ENCODE measurements at regions not wholly inside any gene's neighbourhood (a gene's known extent, or its start where the extent isn't known, plus 50 kb on each side); places are given as distances from the start of the nearest gene placed in this dataset.

DNA sequence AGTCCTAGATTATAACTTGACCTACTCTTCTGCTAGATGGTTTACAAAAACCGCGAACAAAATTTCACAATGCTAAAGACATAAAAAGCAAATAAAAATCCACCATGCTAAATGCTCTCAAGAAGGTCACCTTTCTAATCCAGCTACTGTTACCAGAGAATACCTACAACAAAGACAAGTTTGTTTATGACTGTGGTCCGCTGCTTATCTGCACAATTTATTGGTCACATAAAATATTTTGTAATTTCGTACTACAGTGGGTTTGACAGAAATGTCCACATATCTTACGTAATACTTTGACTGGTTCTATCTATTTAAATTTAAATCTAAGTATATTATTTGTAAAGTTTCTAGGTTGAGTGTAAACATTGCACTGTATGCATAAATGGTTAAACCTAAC is 257.6 kb upstream of the ZNF608 start:
- no peak for DNase-seq (ENCODE audit: low read depth in 2 of 3, low spot score in 2 of 3)

DNA sequence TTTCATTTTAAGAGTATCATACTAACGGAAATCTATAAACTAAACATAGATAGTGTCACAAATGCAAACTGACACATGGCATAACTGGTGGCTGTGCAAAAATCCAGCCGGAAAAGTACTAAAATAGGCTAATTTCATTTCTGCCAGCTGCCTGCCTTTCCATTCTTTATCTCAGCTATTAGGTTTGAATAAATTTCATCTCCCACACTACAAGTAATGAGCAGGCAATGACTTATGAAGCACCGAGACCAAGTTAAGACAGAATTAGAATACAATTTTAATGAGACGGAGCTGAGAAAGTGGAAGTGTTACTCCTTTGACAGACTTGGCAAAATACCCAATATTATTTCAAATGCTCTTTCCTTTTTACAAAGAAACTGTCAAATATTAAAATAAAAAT is 258.8 kb upstream of the ZNF608 start:
- no peak for DNase-seq (ENCODE audit: low read depth in 2 of 3, low spot score in 2 of 3)

DNA sequence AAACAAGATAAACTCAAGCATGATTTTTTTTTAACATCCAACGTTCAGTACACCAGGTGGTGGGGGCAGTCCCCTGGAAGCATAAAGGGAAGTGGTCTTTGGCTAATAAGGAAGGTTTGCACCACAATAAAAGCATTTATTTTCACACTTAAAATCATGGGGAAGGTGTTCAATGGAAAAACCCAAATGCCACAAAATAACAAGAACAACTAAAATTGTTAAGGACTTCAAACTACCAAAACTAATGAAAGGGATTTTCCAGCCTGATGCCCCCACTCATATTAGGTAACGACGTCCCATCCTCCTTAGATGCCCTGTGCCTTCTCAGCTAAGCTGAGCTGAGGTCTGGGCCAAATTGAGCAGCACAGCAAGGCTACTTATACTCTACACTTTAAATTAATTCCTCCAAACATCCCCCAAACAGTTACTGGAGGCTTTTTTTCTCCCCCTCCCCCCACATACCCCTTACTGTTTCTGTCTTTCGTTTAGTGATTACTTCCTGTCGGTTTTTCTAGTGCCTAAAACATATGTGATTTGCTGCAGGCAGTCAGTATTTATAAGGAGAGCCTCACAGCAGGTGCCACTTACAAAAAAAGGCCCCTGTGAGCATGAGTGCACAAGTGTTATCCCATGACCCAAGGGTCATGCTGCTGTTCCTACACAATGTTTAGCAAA is 259.7 kb upstream of the ZNF608 start:
- no peak for DNase-seq (ENCODE audit: low read depth in 2 of 3, low spot score in 2 of 3)

DNA sequence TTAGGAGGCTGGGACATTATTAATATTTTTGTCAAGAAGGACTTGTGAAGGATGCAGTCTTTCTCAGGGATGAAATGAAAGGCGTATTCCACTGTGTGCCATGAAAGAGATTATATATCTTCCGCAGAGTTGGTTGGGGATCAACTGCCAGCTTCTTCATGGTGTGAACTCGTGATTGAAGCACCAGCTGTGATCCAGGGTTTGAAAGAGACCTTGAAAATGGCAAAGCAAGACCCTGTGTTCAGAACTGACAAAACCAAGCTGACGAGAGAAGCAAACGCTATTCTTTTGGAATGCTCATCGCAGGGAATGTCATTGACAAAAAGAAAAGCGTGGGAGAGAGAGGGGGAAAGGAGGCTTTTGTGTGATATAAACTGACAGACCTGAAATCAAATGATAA is 263.9 kb upstream of the ZNF608 start:
- no peak for DNase-seq (ENCODE audit: low read depth in 2 of 3, low spot score in 2 of 3)

DNA sequence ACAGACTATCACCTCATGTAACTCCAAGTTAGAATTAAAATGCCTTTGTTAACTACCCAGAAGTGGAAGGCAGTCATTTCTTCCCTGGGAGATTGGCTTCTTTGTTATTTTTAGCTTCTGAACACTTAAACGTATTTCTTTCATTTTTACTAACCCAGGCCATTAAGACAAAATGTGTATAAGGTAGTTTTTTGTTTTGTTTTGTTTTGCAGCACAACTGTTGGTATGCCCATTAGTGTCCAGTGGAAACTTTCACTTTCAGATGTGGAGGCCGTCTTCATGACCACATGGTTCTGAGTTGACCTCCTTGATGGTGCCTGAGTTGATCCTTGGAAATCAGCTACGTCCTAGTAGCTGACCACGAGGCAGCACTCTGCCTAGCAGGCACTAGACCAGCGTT is 264.6 kb upstream of the ZNF608 start:
- no peak for DNase-seq (ENCODE audit: low read depth in 2 of 3, low spot score in 2 of 3)

DNA sequence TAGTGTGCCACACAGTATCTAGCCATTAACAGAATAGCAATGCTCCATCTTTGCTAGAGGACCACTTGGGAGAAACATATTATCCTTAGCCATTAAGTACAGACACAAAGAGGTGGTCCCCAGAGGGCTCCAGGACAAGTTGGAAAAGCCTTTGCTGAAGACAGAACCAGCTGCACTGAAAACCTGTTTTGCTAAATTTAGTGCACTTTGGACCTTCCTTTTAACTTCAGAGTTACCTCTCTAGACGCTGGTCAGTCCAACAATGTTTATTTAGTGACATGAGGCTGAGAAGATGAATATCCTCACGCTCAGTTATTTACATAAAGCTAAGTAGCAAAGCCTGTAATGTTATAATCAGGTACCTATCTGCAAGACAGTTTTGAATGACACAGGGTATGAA is 265.0 kb upstream of the ZNF608 start:
- DNase-seq (ENCODE audit: low read depth in 2 of 3, low spot score in 2 of 3) = no peak

DNA sequence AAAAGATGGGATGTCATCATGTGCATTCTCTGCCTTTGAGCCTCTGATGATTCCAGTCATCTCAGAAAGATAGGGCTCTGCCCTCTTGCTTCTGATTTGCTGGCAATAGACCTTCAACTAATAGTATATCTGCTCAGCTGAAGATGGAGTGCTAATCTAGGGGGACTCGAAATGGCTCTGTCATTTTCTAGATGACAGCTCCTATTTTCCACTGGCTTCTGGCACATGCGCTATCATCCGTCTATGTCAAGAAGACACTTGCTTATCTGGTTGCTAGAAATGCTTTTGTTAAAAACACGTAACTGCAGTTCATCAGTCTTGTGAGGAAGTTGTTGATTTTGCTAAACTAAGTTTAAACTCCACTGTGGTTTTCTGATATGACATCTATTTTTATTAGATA is 265.5 kb upstream of the ZNF608 start:
- DNase-seq (ENCODE audit: low read depth in 2 of 3, low spot score in 2 of 3) = no peak

DNA sequence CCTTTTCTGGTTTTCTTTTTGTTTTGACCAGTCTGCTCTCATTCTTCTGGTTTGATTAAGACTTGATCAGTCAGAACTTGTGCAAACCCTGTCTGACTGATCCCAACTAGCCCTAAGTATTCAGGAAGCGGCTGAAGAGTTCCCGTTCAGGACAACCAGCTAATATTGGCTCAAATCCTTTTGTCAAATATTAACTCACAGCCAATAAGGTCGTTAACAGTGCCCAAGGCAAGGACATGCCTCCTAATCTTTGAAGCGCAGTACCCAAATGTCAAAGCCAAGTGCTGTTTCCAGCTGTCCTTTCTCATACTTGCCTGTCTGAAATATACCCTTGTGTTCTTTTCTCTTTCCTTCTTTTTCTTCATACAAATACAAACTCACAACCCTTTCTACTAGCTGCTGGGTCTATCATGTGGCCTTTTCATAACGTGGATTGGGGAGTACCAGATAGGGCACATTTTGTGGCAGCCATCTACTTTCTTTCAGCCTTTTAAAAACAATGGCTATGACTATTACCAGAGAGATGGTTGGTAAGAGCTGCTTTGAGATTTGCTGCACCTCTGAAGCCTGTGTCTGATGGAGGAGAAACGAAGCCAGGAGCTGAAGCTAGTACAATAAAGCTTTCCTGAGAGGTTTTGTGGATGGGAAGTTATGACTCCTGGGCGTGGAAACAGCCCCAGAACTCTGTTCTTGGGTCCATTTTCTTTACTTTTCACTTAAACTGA is 266.4 kb upstream of the ZNF608 start:
- no peak for DNase-seq (ENCODE audit: low read depth in 2 of 3, low spot score in 2 of 3)

DNA sequence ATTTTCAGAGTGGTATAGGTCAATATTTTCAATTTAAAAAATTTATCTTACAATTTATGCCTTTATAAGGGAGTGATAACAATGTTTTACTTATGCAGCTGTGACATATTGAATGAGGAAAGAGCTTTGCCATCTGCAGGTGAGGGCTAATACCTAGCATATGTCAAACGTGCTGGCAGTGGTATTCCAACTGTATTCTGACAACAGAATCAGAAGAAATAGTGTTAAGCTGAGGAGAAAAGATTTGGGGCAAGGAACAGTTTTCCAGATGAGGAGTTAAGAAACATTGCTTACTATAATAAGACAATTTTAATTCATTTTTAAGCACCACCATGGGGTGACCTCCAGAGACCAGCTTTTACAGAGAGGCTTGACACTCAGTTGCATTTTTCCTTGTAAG is 267.8 kb upstream of the ZNF608 start:
- no peak for DNase-seq (ENCODE audit: low read depth in 2 of 3, low spot score in 2 of 3)

DNA sequence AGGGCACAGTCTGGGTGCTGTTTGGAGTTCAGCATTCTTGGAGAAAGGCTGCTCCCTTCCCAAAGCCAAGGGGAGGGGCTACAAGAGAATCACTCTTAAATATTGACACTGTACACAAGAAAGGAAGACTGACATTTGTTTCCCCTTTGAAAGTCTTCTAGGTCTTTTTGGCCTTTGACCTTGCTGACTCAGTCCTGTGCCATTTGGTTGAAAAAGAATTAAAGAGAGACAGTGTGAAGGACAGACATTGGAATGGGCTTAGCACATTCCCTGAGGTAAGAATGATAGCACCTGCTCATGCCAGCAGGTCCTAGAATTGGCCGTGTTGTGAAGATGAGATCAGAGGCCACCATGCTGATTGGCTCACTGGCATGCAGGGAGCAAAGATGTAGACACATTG is 271.4 kb upstream of the ZNF608 start:
- no peak for DNase-seq (ENCODE audit: low read depth in 2 of 3, low spot score in 2 of 3)

DNA sequence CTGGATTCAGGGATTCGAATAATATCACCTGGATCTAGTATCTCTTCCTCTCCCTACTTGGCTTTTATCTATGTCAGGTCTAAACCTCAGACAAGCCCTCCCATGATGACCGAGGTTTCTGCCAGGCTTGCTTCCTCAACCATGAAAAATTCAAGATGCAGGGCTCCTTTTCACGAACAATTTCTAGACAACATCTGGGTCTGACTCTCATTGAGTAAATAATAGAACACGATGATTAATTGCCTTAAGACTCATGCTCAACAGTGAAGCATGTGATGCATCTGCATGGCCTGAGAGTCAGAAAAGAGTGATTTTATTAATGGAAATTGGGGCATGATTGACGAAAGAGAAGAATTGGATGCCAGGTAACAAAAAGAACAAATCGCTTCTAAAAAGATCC is 277.2 kb upstream of the ZNF608 start:
- DNase-seq (ENCODE audit: low read depth in 2 of 3, low spot score in 2 of 3) = no peak

DNA sequence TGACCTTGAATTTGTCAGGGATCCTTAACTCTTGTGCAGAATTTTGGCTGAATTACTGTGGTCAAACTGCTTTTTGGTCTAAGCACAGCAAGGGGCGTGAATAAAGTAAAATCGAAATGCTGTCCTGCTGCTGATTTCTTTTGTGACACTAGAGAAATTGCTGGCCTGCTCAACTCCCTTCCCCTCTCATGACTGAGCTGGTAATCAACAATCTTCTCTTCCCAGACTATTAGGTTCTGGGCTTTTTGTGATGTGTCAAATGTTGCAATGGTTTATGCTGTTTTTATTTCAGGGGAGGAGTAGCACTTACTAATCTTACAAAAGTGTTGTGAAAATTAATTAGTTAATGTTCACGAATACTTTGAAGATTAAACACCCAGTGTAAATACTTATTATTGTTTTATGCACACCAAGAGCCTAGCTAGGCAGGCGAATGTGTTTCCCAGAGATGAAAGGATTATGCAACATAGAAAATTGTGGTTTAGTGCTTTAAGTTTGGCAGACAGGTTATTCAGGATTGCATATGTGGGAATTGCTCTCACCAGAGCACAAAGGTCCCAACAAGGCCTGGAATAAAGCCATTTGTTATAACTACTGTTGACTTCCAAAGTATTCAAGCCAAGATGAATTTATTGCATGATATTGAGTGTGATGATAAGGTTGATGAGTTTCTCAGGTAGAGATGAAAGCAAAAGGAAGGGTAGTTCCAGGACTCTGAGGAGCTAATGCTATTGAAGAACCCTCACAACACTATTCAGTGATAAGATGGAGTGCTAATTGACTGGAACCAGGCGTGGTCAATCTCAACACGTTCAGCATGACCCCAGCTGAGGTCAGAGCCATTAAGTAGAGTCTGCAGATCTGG is 280.7 kb upstream of the ZNF608 start:
- DNase-seq (ENCODE audit: low read depth in 2 of 3, low spot score in 2 of 3) = no peak

DNA sequence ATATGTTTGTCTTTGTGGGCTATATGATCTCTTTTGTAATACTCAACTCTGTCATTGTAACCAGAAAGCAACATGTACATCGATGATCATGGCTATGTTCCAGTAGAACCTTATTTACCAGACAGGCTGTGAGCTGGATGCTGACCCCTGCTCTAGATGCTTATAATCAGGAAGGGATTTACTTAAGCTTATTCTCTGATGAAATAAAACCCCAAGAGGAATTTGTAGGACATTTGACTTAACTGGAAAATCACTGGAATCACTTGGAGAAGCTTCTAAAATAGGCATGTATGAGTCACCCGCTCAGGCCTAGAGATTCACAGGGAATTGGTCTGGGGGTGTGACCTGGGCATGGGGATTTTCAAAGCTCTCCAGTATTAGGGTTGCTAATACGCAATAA is 285.8 kb upstream of the ZNF608 start:
- no peak for DNase-seq (ENCODE audit: low read depth in 2 of 3, low spot score in 2 of 3)

DNA sequence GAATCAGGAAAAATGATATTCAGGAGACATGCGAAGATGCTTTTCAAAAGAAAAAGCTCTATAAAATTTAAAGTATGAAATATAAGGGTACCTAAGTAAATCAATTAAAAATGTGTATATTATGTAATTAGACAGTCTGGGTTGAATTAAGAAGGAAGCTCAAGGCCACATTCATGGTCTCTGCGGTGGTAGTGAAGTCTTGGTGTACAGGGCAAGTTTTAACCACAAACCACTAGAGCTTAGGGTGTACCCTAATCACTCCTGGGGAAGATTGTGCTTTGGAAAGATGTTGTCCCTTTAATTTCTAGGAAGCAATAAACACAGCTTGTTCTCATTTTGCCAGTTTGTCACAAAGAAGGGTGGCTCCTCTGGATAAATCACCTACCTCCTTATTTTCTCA is 287.2 kb upstream of the ZNF608 start:
- no peak for DNase-seq (ENCODE audit: low read depth in 2 of 3, low spot score in 2 of 3)

DNA sequence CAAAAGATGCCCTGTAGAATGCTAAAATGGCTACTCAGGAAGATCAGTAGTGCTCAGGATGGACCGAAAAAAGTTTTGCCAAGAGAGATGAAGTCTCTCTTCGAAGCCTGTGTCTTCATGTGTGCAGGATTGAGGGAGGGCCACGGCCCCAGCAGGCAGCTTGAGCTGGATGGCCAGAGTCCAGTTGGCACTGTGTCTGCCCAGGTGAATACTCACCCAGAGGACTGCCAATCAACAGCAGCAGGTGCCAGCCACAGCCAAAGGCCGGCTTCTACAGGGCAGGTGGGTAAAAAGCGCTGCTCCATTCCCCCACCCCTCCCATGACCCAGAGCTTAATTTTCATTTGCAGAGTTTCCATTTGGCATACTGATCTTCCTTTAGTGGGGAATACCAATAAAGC is 287.9 kb upstream of the ZNF608 start:
- no peak for DNase-seq (ENCODE audit: low read depth in 2 of 3, low spot score in 2 of 3)

DNA sequence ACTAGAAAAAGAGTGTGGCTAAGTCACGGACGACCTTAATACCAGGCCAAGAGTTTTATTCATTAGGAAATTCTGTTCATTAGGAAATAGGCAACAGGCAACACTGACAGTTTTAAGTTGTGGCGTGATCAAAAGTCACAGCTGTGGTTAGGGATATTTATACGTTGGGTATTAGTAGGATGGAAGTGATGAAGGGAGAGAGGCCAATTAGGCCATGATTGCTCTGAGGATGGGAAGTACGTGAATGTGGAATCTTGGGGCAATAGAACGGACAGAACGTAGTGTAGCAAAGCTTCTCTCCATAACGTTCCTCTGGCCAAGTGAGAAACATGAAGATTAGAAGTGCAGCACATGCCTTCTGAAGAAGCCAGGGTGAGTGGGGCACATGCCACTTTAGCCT is 290.1 kb upstream of the ZNF608 start:
- DNase-seq (ENCODE audit: low read depth in 2 of 3, low spot score in 2 of 3) = no peak

DNA sequence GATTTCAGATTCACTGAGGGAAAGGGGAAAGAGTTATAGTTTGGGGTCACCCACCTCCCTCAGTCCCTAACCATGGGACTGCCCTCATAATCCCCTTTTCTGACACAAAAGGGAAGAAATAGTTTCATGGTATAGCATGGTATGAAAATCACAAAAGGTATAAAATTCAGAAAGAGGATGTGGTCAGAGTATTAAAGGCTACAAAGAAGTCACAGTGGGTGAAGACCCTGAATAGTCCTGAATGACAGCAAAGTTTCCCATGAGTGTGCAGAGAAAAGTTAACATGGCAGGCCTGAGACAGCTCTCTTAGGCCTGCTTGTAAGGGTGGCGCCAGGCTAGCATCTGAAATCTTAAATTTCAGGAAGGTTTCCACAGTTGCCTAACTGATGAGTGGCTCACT is 290.6 kb upstream of the ZNF608 start:
- no peak for DNase-seq (ENCODE audit: low read depth in 2 of 3, low spot score in 2 of 3)

DNA sequence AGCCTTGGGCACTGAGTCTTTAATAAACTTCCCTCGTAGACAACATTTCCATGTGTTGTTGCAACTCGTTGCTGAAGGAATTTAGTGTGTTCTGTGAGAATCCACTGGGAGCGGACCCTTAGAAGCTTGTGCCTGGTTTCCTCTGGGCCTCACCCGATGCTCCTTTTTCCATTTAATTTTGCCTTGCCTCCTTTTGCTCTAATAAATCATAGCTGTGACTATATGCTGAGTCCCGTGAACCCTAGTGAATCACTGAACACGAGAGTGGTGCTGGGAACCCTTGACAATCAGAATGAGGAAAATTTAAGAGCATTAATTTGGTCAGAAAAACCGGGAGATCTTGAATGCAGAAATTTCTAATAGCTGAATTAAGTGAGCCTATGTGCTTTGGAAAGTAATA is 291.1 kb upstream of the ZNF608 start:
- DNase-seq (ENCODE audit: low read depth in 2 of 3, low spot score in 2 of 3) = no peak

DNA sequence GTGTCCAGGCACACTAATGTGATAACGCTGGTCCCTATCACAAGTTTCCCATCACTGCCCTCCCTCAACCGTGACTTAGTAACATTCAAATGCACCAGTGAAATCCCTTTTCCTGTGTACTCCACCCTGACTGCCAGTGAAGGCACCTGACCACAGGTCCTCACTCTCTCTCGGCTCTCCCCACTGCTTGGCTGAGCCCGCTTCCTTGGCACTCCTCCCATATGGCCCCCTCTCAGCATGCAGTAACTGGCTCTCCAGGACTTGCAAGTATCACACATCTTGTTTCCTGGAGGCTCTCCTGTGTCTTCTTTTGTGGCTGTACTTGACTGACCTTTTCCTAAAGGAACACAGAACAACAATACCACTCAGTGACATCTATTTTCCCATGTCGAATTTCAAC is 292.0 kb upstream of the ZNF608 start:
- DNase-seq (ENCODE audit: low read depth in 2 of 3, low spot score in 2 of 3) = no peak

DNA sequence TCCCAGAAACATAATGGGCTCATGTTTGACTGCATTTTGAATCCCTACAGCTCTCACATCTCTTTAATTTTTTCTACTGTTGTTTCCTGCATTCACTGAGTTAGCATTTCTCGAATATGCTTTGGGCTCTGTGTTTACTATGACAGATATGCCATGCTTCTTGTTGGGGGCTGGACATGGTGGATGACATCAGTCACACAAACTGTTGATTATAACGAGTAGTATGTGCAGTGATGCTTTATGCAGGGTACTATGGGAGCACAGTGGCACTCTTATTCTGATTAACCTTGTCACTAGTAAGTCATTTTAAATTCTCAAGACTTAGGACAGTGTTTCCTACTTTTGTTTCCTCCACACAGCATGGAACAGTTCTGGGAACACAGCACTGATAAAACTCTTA is 295.4 kb upstream of the ZNF608 start:
- DNase-seq (ENCODE audit: low read depth in 2 of 3, low spot score in 2 of 3) = no peak

DNA sequence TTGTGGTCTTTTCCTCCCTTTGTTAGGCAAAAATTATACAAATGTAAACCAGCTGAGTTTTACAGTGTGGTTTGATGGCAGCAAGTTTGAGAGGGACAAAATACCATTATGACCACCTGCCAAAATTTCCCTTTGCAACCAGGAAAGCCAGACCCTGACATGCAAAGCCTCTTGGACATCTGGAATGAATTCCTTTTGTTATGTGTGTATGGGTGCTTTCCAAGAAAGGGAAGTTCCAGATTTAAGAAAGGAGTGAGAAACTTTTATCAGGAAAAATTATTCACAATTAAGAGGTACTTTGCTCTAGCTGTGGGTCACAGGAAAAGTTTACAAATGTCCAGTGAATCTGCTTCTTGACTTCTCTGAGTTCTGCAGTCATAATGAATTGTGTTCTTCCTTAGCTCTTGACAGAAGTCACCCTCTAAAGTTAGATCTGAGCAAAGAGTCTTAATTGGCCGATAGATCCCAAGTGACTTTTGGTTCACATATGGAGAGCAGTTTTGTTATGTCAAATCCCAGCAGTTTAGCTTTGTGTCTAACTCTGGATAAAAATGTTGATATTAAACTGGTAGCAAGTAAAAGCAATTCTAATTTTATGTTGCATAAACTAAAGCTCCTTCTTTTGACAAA is 295.9 kb upstream of the ZNF608 start:
- no peak for DNase-seq (ENCODE audit: low read depth in 2 of 3, low spot score in 2 of 3)
